RWPE2 (cell line): ENCODE measurements at regions not wholly inside any gene's neighbourhood (a gene's known extent, or its start where the extent isn't known, plus 50 kb on each side); places are given as distances from the start of the nearest gene placed in this dataset.

ENCODE experiments used
- ATAC-seq: fragments of 200-7000 bp; cut with Tn5 transposase; 3 replicates; pipeline ENCODE4 v1.9.1; 2021; ENCODE audit warnings: low read depth
- DNase-seq: peaks from one replicate; pipeline ENCODE4 v3.0.0-alpha.2; 2020; ENCODE audit warnings: low spot score
- H3K27ac ChIP-seq: fragments of 450-650 bp; 2 replicates; pipeline ENCODE4 v1.5.1; 2017; ENCODE audit warnings: mild to moderate bottlenecking; ENCODE audit not compliant: poor library complexity, severe bottlenecking
- H3K27me3 ChIP-seq: fragments of 250-450 bp; sonication (Bioruptor Pico); 2 replicates; pipeline ENCODE4 v1.5.1; 2021; ENCODE audit warnings: mild to moderate bottlenecking, moderate library complexity; ENCODE audit not compliant: insufficient read depth, poor library complexity, severe bottlenecking
- H3K36me3 ChIP-seq: fragments of 250-450 bp; sonication (Bioruptor Pico); 2 replicates; pipeline ENCODE4 v1.5.1; 2020; ENCODE audit warnings: low read depth, mild to moderate bottlenecking, moderate library complexity
- H3K4me1 ChIP-seq: fragments of 250-450 bp; sonication (Bioruptor Pico); 2 replicates; pipeline ENCODE4 v1.5.1; 2021; ENCODE audit warnings: mild to moderate bottlenecking, moderate library complexity; ENCODE audit not compliant: insufficient read depth, poor library complexity, severe bottlenecking
- H3K4me3 ChIP-seq: fragments of 250-450 bp; sonication (Bioruptor Pico); 2 replicates; pipeline ENCODE4 v1.5.1; 2021; ENCODE audit warnings: mild to moderate bottlenecking, moderate library complexity; ENCODE audit not compliant: severe bottlenecking
- H3K9me3 ChIP-seq: fragments of 250-450 bp; sonication (Bioruptor Pico); 2 replicates; pipeline ENCODE4 v1.5.1; 2021; ENCODE audit warnings: mild to moderate bottlenecking, moderate library complexity; ENCODE audit not compliant: severe bottlenecking
- TF ChIP-seq, protein P1 (sequence below): fragments of 450-650 bp; IDR thresholded peaks from one replicate; pipeline ENCODE4 v1.5.1; 2017; ENCODE audit warnings: mild to moderate bottlenecking, moderate library complexity; ENCODE audit not compliant: poor library complexity, severe bottlenecking

DNA sequence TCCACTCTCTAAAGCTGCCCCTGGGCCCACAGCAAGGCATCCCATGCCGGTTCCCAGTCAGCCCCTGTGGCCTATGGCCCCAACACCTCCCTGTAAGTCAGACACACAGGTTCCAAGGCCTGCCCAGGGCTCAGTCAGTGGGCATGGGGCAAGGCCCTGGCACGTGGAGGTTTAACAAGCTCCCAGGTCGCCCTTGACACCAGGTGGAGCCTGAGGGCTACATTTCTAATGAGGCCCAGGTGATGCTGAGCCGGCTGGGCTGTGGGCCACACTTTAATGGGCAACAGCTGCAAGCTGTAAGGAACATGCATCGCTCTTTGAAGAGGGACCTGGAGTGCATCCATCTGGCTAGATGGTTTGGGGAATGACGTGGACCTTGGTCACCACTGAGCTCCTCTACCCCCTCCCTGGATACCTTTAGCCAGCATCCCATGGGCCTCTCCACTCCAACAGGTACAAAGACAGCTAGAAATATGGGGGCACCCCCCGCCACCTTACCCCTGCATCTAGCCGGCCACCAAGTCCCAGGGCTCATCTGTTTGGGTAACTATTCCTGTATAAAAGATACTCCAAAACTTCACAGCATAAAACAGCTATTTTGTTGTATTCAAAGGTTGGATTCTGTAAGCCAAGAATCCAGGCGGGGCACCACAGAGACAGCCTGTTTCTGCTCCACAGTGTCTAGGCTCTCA is 122.5 kb downstream of the OAT start:
- no peak for DNase-seq

DNA sequence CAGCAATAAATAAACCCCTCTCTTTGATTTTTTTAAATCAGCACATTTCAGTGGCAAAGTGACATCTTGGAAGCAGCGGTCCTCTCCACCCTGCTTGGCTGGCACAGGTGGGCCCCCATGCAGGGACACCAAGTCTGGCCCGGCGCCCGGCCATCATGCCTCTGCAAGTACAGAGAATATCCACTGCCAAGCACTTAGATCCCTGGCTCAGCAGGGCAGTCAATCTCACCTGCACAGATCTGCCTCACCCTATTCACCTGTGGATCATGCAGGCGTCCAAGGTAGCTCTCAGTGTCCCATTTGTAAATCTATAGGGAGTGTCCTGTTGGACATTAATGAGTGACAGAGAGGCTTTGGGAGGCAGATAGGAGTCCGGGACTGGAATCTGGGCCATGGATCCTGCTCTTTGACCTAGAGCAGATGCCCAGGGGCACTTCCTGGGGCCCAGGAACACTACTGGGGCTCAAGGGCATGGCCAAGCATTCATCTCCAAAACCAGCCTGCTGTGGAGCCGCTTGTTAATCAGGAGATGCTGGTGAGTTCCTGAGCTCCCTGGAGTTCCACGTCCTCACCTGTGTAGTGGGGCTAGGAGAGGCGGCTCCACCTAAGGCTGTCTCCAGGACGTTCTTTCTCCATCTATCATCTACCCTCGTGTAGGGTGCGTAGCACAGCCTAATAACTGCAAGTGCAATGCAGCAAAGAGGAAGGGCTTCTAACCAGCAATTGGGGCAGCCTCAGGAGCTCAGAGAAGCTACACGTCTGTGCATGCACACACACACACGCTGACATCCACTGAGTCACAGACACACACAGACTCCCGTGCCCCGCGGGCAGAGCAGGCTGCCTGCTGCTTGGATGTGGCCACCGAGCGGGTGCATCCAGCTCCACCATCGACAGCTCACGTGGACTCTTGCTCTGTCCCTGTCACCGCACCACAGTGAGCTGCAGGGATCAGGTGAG is 123.6 kb downstream of the OAT start:
- ATAC-seq (peak; percentile 20; the same call in 1 of the 3 replicates), DNase-seq (no peak)
- TF ChIP-seq, protein P1, sequence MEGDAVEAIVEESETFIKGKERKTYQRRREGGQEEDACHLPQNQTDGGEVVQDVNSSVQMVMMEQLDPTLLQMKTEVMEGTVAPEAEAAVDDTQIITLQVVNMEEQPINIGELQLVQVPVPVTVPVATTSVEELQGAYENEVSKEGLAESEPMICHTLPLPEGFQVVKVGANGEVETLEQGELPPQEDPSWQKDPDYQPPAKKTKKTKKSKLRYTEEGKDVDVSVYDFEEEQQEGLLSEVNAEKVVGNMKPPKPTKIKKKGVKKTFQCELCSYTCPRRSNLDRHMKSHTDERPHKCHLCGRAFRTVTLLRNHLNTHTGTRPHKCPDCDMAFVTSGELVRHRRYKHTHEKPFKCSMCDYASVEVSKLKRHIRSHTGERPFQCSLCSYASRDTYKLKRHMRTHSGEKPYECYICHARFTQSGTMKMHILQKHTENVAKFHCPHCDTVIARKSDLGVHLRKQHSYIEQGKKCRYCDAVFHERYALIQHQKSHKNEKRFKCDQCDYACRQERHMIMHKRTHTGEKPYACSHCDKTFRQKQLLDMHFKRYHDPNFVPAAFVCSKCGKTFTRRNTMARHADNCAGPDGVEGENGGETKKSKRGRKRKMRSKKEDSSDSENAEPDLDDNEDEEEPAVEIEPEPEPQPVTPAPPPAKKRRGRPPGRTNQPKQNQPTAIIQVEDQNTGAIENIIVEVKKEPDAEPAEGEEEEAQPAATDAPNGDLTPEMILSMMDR, result no peak
- no peak overlapping the region for H3K27ac ChIP-seq
- H3K9me3 ChIP-seq, result no peaks in the 10 kb centered on the region
- H3K27me3 ChIP-seq, result no peaks in the 10 kb centered on the region
- H3K4me1 ChIP-seq, result peaks cover 11% of the 10 kb centered on the region
- no peak overlapping the region for H3K4me3 ChIP-seq
- no peaks in the 10 kb centered on the region for H3K36me3 ChIP-seq

More for the DNA sequence above, 122.5 kb downstream of the OAT start:
- Histone ChIP-seq H3K27ac (no peak overlapping the region), H3K36me3 (no peaks in the 10 kb centered on the region), H3K4me3 (no peak overlapping the region), H3K27me3 (no peaks in the 10 kb centered on the region), H3K4me1 (peaks cover under 1% of the 10 kb centered on the region), H3K9me3 (no peaks in the 10 kb centered on the region)
- TF ChIP-seq, protein P1, result no peak
- ATAC-seq, result peak; percentile 42; the same call in 2 of the 3 replicates

DNA sequence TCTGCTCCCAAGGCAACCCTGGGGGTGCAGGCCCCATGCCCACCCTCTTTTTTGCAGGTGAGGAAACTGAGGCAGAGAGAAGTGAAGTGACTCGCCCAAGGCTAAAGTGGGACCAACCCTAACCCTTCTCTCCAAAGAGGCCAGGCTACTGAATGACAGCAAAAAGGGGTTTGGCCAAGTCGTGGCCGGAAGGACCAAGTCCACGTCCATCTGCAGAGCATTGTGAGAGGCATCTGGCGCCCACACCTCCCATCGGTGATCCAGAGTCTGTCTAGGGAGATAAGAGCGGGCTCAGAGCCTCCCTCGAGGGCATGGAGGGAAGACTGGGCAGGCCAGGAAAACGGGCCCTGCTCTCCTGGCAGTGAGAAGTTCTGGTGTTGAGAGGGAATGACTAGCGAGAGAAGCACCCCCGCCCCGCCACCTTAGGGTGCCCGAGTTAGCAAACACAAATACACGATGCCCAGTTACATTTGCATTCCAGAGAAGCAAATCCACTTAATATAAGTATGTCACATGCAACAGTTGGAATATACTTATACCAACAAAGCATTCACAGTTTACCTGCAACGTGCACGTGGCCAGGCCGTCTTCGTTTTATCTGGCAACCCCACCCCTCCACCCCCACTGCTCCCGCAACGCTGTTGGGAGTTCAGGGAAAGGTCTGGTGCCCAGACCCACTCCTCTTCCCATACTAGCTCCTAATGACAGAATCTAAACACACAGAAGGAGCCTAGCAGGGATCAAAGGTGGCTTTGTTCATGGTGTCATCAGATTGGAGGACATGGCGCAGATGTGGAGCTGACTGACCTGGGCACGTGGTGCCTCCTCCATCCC is 124.9 kb downstream of the OAT start:
- H3K9me3 ChIP-seq, result no peaks in the 10 kb centered on the region
- ATAC-seq, result no peak
- H3K4me1 ChIP-seq, result peaks cover 11% of the 10 kb centered on the region
- H3K27ac ChIP-seq, result no peak overlapping the region
- TF ChIP-seq, protein P1, result no peak
- no peaks in the 10 kb centered on the region for H3K36me3 ChIP-seq
- no peaks in the 10 kb centered on the region for H3K27me3 ChIP-seq
- H3K4me3 ChIP-seq, result no peak overlapping the region
- DNase-seq, result no peak

DNA sequence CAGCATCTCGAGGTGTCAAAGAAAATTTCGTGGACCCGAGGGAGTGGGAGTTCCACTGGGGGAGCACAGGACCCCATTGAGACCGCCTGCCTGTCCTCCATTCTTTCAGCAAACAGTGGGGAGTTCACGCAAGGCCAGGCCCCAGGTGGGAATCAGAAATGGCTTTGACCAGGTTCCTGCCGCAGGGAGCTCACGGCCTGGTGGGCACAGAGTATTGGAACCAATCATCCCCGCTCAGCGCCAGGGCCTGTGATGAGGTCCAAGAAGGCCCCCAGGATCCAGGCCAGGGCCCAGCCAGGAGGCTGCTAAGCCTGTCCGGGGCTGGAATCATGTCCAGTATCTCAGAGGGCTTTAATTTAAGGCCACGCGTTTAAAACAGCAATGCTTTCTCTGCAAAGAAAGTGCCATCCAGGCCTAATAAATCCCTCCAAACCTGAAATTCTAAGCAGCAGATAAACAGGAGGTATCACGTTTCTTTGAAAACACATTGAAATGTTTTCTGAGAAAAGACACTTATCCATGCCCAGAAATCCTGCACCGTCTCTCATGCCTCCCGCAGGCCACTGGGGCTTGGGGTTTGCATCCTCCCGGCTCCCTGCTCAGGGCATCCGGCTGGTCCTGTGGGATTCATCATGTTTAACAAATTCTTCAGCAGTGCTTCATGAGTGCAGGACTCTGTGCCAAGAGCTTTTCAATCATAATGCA is 125.7 kb downstream of the OAT start:
- TF ChIP-seq, protein P1, result no peak
- no peak for DNase-seq
- H3K36me3 ChIP-seq, result no peaks in the 10 kb centered on the region

More for the DNA sequence above, 125.7 kb downstream of the OAT start:
- Histone ChIP-seq H3K4me1 (peaks cover 11% of the 10 kb centered on the region), H3K9me3 (no peaks in the 10 kb centered on the region), H3K27ac (no peak overlapping the region), H3K27me3 (no peaks in the 10 kb centered on the region), H3K4me3 (no peak overlapping the region)
- no peak for ATAC-seq
